ENCODE measurements at regions not wholly inside any gene's neighbourhood (a gene's known extent, or its start where the extent isn't known, plus 50 kb on each side); places are given as distances from the start of the nearest gene placed in this dataset.

DNA sequence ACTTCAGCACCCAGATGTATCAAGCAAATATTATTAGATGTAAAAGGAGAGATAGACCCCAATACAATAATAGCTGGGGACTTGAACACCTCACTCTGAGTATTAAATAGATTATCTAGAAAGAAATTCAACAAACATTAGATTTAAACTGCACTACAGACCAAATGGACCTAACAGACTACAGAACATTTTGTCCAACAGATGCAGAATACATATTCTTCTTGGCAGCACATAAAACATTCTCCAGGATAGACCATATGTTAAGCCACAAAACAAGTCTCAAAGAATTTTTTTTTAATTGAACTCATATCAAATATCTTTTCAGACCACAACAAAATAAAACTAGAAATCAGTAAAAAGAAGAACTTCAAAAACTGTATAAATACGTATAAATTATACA lies 130.4 kb downstream of the MTERF1 start:
- POLR2A ChIA-PET = no interaction called here
- no peak for DNase-seq (ENCODE audit: low spot score)
- CTCF ChIA-PET = no interaction called here
- Mint-ChIP-seq H3K36me3 (peaks cover 3% of the 10 kb centered on the region; the same call in 1 of the 2 replicates), H3K4me3 (no peak overlapping the region), H3K27ac (no peak overlapping the region), H3K4me1 (no peaks in the 10 kb centered on the region), H3K27me3 (ENCODE audit: low read depth) (peaks cover 3% of the 10 kb centered on the region; the same call in 1 of the 2 replicates), H3K9me3 (peaks cover 16% of the 10 kb centered on the region)
- no peak for ATAC-seq
- TF ChIP-seq, protein P1, sequence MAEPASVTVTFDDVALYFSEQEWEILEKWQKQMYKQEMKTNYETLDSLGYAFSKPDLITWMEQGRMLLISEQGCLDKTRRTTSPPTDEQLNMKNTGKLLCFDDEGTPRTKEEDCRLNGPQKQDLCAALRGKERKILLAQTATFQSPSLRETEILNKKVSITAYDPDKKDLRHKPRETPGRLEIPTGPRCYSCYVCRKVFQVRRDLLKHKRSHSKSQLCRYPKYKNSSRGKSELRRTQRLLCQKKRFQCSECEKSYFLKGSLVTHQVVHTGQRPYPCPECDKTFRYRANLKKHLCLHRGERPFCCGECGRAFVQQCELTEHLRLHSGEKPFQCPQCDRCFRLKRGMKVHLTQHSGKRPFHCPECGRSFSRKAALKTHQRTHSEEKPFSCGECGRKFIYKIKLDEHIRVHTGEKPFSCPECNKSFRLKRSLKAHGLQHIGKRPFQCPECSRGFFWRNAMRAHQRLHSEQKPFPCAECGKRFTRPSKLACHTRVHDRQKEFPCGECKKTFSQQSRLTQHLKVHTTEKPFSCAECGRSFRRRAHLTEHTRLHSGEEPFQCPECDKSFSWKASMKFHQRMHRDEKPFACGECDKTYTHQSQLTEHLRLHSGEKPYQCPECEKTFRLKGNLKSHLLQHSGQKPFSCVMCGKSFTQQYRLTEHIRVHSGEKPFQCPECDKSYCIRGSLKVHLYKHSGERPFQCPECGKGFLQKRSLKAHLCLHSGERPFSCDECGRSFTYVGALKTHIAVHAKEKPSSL (CRISPR knock-in tag; conservative IDR thresholded peaks at IDR 0.05) = no peak
- TF ChIP-seq ZNF423 (CRISPR knock-in tag; IDR thresholded peaks at IDR 0.05) = no peak
- no peak for TF ChIP-seq SOX15 (CRISPR knock-in tag; IDR thresholded peaks at IDR 0.05)
- no peak for TF ChIP-seq ESRRA (CRISPR knock-in tag; IDR thresholded peaks at IDR 0.05; ENCODE audit: borderline replicate concordance)
- no peak for TF ChIP-seq SMAD4 (CRISPR knock-in tag; IDR thresholded peaks at IDR 0.05)
- TF ChIP-seq, protein P2, sequence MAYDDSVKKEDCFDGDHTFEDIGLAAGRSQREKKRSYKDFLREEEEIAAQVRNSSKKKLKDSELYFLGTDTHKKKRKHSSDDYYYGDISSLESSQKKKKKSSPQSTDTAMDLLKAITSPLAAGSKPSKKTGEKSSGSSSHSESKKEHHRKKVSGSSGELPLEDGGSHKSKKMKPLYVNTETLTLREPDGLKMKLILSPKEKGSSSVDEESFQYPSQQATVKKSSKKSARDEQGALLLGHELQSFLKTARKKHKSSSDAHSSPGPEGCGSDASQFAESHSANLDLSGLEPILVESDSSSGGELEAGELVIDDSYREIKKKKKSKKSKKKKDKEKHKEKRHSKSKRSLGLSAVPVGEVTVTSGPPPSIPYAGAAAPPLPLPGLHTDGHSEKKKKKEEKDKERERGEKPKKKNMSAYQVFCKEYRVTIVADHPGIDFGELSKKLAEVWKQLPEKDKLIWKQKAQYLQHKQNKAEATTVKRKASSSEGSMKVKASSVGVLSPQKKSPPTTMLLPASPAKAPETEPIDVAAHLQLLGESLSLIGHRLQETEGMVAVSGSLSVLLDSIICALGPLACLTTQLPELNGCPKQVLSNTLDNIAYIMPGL (CRISPR knock-in tag; IDR thresholded peaks at IDR 0.05) = no peak
- TF ChIP-seq, protein P3, sequence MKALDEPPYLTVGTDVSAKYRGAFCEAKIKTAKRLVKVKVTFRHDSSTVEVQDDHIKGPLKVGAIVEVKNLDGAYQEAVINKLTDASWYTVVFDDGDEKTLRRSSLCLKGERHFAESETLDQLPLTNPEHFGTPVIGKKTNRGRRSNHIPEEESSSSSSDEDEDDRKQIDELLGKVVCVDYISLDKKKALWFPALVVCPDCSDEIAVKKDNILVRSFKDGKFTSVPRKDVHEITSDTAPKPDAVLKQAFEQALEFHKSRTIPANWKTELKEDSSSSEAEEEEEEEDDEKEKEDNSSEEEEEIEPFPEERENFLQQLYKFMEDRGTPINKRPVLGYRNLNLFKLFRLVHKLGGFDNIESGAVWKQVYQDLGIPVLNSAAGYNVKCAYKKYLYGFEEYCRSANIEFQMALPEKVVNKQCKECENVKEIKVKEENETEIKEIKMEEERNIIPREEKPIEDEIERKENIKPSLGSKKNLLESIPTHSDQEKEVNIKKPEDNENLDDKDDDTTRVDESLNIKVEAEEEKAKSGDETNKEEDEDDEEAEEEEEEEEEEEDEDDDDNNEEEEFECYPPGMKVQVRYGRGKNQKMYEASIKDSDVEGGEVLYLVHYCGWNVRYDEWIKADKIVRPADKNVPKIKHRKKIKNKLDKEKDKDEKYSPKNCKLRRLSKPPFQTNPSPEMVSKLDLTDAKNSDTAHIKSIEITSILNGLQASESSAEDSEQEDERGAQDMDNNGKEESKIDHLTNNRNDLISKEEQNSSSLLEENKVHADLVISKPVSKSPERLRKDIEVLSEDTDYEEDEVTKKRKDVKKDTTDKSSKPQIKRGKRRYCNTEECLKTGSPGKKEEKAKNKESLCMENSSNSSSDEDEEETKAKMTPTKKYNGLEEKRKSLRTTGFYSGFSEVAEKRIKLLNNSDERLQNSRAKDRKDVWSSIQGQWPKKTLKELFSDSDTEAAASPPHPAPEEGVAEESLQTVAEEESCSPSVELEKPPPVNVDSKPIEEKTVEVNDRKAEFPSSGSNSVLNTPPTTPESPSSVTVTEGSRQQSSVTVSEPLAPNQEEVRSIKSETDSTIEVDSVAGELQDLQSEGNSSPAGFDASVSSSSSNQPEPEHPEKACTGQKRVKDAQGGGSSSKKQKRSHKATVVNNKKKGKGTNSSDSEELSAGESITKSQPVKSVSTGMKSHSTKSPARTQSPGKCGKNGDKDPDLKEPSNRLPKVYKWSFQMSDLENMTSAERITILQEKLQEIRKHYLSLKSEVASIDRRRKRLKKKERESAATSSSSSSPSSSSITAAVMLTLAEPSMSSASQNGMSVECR (CRISPR knock-in tag; IDR thresholded peaks at IDR 0.05; ENCODE audit: borderline replicate concordance) = no peak
- TF ChIP-seq, protein P4, sequence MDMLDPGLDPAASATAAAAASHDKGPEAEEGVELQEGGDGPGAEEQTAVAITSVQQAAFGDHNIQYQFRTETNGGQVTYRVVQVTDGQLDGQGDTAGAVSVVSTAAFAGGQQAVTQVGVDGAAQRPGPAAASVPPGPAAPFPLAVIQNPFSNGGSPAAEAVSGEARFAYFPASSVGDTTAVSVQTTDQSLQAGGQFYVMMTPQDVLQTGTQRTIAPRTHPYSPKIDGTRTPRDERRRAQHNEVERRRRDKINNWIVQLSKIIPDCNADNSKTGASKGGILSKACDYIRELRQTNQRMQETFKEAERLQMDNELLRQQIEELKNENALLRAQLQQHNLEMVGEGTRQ (CRISPR knock-in tag; IDR thresholded peaks at IDR 0.05) = no peak
- TF ChIP-seq ZNF396 (CRISPR knock-in tag; IDR thresholded peaks at IDR 0.05; ENCODE audit: borderline replicate concordance) = no peak

DNA sequence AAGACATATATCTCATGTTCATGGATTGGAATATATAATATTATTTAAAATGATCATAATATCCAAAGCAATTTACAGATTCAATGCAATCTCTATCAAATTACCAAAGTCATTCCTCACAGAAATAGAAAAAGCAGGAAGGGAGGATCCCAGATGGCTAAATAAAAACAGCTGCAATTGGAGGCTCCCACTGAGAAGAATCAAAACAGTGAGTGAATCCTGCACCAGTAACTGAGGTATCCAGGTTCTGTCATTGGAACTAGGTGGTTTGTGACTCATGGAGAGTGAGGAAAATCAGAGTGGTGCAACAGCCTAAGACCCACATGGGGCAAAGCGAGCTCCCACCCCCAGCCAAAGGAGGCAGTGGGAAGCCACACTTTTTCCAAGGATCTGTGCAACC lies 128.4 kb downstream of the MTERF1 start:
- Mint-ChIP-seq H3K36me3 (peaks cover 3% of the 10 kb centered on the region; the same call in 1 of the 2 replicates), H3K27me3 (ENCODE audit: low read depth) (peaks cover 3% of the 10 kb centered on the region; the same call in 1 of the 2 replicates), H3K9me3 (peaks cover 18% of the 10 kb centered on the region), H3K27ac (no peak overlapping the region), H3K4me3 (no peak overlapping the region), H3K4me1 (no peaks in the 10 kb centered on the region)
- ChIA-PET POLR2A (no interaction called here), CTCF (no interaction called here)
- ATAC-seq = no peak
- no peak for DNase-seq (ENCODE audit: low spot score)
- no peak for TF ChIP-seq EMX1 (CRISPR knock-in tag; IDR thresholded peaks at IDR 0.05)
- TF ChIP-seq, protein P5, sequence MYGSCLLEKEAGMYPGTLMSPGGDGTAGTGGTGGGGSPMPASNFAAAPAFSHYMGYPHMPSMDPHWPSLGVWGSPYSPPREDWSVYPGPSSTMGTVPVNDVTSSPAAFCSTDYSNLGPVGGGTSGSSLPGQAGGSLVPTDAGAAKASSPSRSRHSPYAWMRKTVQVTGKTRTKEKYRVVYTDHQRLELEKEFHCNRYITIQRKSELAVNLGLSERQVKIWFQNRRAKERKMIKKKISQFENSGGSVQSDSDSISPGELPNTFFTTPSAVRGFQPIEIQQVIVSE (CRISPR knock-in tag; IDR thresholded peaks at IDR 0.05; ENCODE audit: borderline replicate concordance) = no peak
- no peak for TF ChIP-seq ZNF317 (CRISPR knock-in tag; IDR thresholded peaks at IDR 0.05; ENCODE audit: borderline replicate concordance, low read depth)
- TF ChIP-seq, protein P6, sequence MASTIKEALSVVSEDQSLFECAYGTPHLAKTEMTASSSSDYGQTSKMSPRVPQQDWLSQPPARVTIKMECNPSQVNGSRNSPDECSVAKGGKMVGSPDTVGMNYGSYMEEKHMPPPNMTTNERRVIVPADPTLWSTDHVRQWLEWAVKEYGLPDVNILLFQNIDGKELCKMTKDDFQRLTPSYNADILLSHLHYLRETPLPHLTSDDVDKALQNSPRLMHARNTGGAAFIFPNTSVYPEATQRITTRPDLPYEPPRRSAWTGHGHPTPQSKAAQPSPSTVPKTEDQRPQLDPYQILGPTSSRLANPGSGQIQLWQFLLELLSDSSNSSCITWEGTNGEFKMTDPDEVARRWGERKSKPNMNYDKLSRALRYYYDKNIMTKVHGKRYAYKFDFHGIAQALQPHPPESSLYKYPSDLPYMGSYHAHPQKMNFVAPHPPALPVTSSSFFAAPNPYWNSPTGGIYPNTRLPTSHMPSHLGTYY (CRISPR knock-in tag; IDR thresholded peaks at IDR 0.05) = no peak
- TF ChIP-seq ETV6 (CRISPR knock-in tag; IDR thresholded peaks at IDR 0.05) = no peak
- TF ChIP-seq, protein P7, sequence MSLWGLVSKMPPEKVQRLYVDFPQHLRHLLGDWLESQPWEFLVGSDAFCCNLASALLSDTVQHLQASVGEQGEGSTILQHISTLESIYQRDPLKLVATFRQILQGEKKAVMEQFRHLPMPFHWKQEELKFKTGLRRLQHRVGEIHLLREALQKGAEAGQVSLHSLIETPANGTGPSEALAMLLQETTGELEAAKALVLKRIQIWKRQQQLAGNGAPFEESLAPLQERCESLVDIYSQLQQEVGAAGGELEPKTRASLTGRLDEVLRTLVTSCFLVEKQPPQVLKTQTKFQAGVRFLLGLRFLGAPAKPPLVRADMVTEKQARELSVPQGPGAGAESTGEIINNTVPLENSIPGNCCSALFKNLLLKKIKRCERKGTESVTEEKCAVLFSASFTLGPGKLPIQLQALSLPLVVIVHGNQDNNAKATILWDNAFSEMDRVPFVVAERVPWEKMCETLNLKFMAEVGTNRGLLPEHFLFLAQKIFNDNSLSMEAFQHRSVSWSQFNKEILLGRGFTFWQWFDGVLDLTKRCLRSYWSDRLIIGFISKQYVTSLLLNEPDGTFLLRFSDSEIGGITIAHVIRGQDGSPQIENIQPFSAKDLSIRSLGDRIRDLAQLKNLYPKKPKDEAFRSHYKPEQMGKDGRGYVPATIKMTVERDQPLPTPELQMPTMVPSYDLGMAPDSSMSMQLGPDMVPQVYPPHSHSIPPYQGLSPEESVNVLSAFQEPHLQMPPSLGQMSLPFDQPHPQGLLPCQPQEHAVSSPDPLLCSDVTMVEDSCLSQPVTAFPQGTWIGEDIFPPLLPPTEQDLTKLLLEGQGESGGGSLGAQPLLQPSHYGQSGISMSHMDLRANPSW (CRISPR knock-in tag; conservative IDR thresholded peaks at IDR 0.05; ENCODE audit: low read depth) = no peak
- TF ChIP-seq, protein P8, sequence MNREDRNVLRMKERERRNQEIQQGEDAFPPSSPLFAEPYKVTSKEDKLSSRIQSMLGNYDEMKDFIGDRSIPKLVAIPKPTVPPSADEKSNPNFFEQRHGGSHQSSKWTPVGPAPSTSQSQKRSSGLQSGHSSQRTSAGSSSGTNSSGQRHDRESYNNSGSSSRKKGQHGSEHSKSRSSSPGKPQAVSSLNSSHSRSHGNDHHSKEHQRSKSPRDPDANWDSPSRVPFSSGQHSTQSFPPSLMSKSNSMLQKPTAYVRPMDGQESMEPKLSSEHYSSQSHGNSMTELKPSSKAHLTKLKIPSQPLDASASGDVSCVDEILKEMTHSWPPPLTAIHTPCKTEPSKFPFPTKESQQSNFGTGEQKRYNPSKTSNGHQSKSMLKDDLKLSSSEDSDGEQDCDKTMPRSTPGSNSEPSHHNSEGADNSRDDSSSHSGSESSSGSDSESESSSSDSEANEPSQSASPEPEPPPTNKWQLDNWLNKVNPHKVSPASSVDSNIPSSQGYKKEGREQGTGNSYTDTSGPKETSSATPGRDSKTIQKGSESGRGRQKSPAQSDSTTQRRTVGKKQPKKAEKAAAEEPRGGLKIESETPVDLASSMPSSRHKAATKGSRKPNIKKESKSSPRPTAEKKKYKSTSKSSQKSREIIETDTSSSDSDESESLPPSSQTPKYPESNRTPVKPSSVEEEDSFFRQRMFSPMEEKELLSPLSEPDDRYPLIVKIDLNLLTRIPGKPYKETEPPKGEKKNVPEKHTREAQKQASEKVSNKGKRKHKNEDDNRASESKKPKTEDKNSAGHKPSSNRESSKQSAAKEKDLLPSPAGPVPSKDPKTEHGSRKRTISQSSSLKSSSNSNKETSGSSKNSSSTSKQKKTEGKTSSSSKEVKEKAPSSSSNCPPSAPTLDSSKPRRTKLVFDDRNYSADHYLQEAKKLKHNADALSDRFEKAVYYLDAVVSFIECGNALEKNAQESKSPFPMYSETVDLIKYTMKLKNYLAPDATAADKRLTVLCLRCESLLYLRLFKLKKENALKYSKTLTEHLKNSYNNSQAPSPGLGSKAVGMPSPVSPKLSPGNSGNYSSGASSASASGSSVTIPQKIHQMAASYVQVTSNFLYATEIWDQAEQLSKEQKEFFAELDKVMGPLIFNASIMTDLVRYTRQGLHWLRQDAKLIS (CRISPR knock-in tag; IDR thresholded peaks at IDR 0.05; ENCODE audit: borderline replicate concordance) = no peak
- no peak for TF ChIP-seq ZNF121 (CRISPR knock-in tag; IDR thresholded peaks at IDR 0.05)
